Central memory CD4-positive, alpha-beta T cell (primary cell): ENCODE measurements at regions not wholly inside any gene's neighbourhood (a gene's known extent, or its start where the extent isn't known, plus 50 kb on each side); places are given as distances from the start of the nearest gene placed in this dataset.
"Not testable (repeated sequence)": the region's sequence is repeated elsewhere in the genome, so short reads cannot be mapped to it uniquely, and the experiment has no call there.

Experiments
- DNase-seq: peaks from one replicate; pipeline ENCODE4 v3.0.0; 2022

GRCh38 chrX:1102786-1103185 lies 109.7 kb downstream of the CRLF2 start:
- DNase-seq: no peak

- not testable (repeated sequence) for DNase-seq
Measured at GRCh38 chrX:1102221-1102620, 110.2 kb downstream of the CRLF2 start.

GRCh38 chrX:1099146-1099770 lies 113.2 kb downstream of the CRLF2 start:
- no peak for DNase-seq

- no peak for DNase-seq
Measured at GRCh38 chrX:1097328-1097727, 115.1 kb downstream of the CRLF2 start.

GRCh38 chrX:1094566-1095333 lies 117.7 kb downstream of the CRLF2 start:
- no peak for DNase-seq

GRCh38 chrX:1093586-1094421 lies 118.6 kb downstream of the CRLF2 start:
- no peak for DNase-seq

GRCh38 chrX:1093121-1093520 lies 119.3 kb downstream of the CRLF2 start:
- DNase-seq: peak; percentile 12

GRCh38 chrX:1086444-1087409 lies 125.7 kb downstream of the CRLF2 start:
- no peak for DNase-seq

- not testable (repeated sequence) for DNase-seq
Measured at GRCh38 chrX:1085871-1086270, 126.6 kb downstream of the CRLF2 start.

- no peak for DNase-seq
Measured at GRCh38 chrX:1084689-1085088, 127.8 kb downstream of the CRLF2 start.

GRCh38 chrX:1076871-1077651 lies 135.4 kb downstream of the CRLF2 start:
- no peak for DNase-seq

GRCh38 chrX:1075741-1076140 lies 136.7 kb downstream of the CRLF2 start:
- no peak for DNase-seq

- DNase-seq: no peak
Measured at GRCh38 chrX:1075156-1075555, 137.3 kb downstream of the CRLF2 start.

- no peak for DNase-seq
Measured at GRCh38 chrX:1074755-1075154, 137.7 kb downstream of the CRLF2 start.

- no peak for DNase-seq
Measured at GRCh38 chrX:1074172-1074571, 138.3 kb downstream of the CRLF2 start.

GRCh38 chrX:1072637-1073377 lies 139.6 kb downstream of the CRLF2 start:
- DNase-seq: no peak

GRCh38 chrX:1071351-1071750 lies 141.1 kb downstream of the CRLF2 start:
- no peak for DNase-seq

- no peak for DNase-seq
Measured at GRCh38 chrX:1062351-1062750, 150.1 kb downstream of the CRLF2 start.

GRCh38 chrX:1060562-1060960 lies 151.9 kb downstream of the CRLF2 start:
- no peak for DNase-seq
